K562 (cell line): ENCODE measurements at regions not wholly inside any gene's neighbourhood (a gene's known extent, or its start where the extent isn't known, plus 50 kb on each side); places are given as distances from the start of the nearest gene placed in this dataset.

Source experiments
- CBX1 ChIP-seq: sonication (generic); IDR thresholded peaks from 2 replicates; pipeline ENCODE4 v1.6.1; 2016; ENCODE audit warnings: antibody characterized with exemption, low read depth, mild to moderate bottlenecking
- MTA3 ChIP-seq: fragments of 450-650 bp; formaldehyde crosslinking; IDR thresholded peaks from 2 replicates; pipeline ENCODE4 v1.6.1; 2017; ENCODE audit warnings: mild to moderate bottlenecking, borderline replicate concordance
- RAD21 ChIP-seq, 2 experiments: fragments of 250-450 bp in 1 of 2; fragments of 450-650 bp in 1 of 2; sonication (Bioruptor Pico) in 1 of 2; formaldehyde crosslinking in 1 of 2; IDR thresholded peaks in 1 of 2; conservative IDR thresholded peaks in 1 of 2; 2 replicates each; pipeline versions ENCODE4 v1.4.0 to v1.8.0; 2020 to 2022; ENCODE audit warnings: mild to moderate bottlenecking in 2 of 2, moderate library complexity in 1 of 2
- SIX5 ChIP-seq, 2 experiments: IDR thresholded peaks; 2 replicates each; pipeline ENCODE4 v1.6.1; 2011; ENCODE audit warnings: low read length in 2 of 2, borderline replicate concordance in 1 of 2, low read depth in 1 of 2, mild to moderate bottlenecking in 1 of 2, moderate library complexity in 1 of 2; ENCODE audit not compliant: insufficient read depth in 1 of 2
- TBP ChIP-seq: optimal IDR thresholded peaks from 2 replicates; pipeline ENCODE3; 2011; ENCODE audit warnings: low read depth, low read length, improper control_type of control experiment
- ZBTB1 ChIP-seq: sonication (generic); formaldehyde crosslinking; IDR thresholded peaks from 2 replicates; pipeline ENCODE4 v1.8.1; 2023; ENCODE audit warnings: missing genetic modification reagents, low read depth, mild to moderate bottlenecking, borderline replicate concordance
- ZNF282 ChIP-seq: sonication (generic); formaldehyde crosslinking; IDR thresholded peaks from 2 replicates; pipeline ENCODE4 v1.8.1; 2023; ENCODE audit warnings: missing genetic modification reagents
- TF ChIP-seq, protein P1 (sequence below), 3 experiments: IDR thresholded peaks in 2 of 3; conservative IDR thresholded peaks in 1 of 3; 2 replicates each; pipeline ENCODE4 v1.5.1; 2011 to 2012; ENCODE audit warnings: low read length in 3 of 3, mild to moderate bottlenecking in 3 of 3, control low read depth in 2 of 3, improper control_type of control experiment in 1 of 3, inconsistent platforms in 1 of 3, low read depth in 1 of 3, mixed read lengths in 1 of 3, moderate library complexity in 1 of 3; ENCODE audit not compliant: insufficient read depth in 2 of 3
- TF ChIP-seq, protein P2 (sequence below): fragments of 450-650 bp; formaldehyde crosslinking; IDR thresholded peaks from 2 replicates; pipeline ENCODE4 v1.4.0; 2022; ENCODE audit warnings: missing genetic modification characterization
- TF ChIP-seq, protein P3 (sequence below): sonication (generic); formaldehyde crosslinking; IDR thresholded peaks from 2 replicates; pipeline ENCODE4 v1.5.0; 2020; ENCODE audit warnings: missing genetic modification reagents

DNA sequence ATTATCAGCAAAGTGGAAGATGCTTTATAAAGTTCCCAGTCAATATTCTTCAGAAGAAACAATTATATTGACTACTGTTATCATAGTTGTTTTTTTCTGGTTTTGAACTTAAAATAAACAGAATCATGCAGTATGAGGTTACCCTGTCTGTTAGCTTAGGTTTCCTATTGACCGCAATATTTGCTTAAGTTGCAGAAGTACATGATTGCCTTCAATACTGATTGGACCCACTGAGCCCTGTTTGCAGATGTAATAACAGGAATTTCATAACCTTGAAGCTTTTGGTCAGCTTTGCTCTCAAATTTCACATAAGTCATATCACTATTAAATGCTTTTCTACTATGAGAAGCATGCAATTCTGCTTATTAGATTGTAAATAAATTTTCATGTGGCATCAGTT is 229.1 kb upstream of the FSTL5 start:
- TF ChIP-seq MTA3: no peak
- TF ChIP-seq, protein P1, sequence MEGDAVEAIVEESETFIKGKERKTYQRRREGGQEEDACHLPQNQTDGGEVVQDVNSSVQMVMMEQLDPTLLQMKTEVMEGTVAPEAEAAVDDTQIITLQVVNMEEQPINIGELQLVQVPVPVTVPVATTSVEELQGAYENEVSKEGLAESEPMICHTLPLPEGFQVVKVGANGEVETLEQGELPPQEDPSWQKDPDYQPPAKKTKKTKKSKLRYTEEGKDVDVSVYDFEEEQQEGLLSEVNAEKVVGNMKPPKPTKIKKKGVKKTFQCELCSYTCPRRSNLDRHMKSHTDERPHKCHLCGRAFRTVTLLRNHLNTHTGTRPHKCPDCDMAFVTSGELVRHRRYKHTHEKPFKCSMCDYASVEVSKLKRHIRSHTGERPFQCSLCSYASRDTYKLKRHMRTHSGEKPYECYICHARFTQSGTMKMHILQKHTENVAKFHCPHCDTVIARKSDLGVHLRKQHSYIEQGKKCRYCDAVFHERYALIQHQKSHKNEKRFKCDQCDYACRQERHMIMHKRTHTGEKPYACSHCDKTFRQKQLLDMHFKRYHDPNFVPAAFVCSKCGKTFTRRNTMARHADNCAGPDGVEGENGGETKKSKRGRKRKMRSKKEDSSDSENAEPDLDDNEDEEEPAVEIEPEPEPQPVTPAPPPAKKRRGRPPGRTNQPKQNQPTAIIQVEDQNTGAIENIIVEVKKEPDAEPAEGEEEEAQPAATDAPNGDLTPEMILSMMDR (IDR thresholded peaks at IDR 0.05 in 2 of 3, conservative IDR thresholded peaks at IDR 0.05 in 1 of 3; ENCODE audit: insufficient read depth in 2 of 3, low read depth in 1 of 3, low read length in 3 of 3): no peak
- no peak for TF ChIP-seq CBX1
- TF ChIP-seq ZNF282 (CRISPR knock-in tag): no peak
- TF ChIP-seq ZBTB1 (CRISPR knock-in tag): no peak
- TF ChIP-seq TBP: no peak
- no peak for TF ChIP-seq SIX5 (IDR thresholded peaks at IDR 0.05; ENCODE audit: borderline replicate concordance in 1 of 2, insufficient read depth in 1 of 2, low read depth in 1 of 2, low read length in 2 of 2)
- TF ChIP-seq, protein P2, sequence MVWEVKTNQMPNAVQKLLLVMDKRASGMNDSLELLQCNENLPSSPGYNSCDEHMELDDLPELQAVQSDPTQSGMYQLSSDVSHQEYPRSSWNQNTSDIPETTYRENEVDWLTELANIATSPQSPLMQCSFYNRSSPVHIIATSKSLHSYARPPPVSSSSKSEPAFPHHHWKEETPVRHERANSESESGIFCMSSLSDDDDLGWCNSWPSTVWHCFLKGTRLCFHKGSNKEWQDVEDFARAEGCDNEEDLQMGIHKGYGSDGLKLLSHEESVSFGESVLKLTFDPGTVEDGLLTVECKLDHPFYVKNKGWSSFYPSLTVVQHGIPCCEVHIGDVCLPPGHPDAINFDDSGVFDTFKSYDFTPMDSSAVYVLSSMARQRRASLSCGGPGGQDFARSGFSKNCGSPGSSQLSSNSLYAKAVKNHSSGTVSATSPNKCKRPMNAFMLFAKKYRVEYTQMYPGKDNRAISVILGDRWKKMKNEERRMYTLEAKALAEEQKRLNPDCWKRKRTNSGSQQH (CRISPR knock-in tag): no peak
- TF ChIP-seq, protein P3, sequence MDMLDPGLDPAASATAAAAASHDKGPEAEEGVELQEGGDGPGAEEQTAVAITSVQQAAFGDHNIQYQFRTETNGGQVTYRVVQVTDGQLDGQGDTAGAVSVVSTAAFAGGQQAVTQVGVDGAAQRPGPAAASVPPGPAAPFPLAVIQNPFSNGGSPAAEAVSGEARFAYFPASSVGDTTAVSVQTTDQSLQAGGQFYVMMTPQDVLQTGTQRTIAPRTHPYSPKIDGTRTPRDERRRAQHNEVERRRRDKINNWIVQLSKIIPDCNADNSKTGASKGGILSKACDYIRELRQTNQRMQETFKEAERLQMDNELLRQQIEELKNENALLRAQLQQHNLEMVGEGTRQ (CRISPR knock-in tag): no peak
- TF ChIP-seq RAD21 (CRISPR knock-in tag; conservative IDR thresholded peaks at IDR 0.05 in 1 of 2, IDR thresholded peaks at IDR 0.05 in 1 of 2): no peak
